IMR-90 (cell line): ENCODE measurements at regions not wholly inside any gene's neighbourhood (a gene's known extent, or its start where the extent isn't known, plus 50 kb on each side); places are given as distances from the start of the nearest gene placed in this dataset.

Experiments
- BHLHE40 ChIP-seq: fragments of 150-350 bp; IDR thresholded peaks from 2 replicates; pipeline ENCODE4 v1.6.1; 2016; ENCODE audit warnings: mild to moderate bottlenecking, low read depth, low read length
- CEBPB ChIP-seq: IDR thresholded peaks from 2 replicates; pipeline ENCODE4 v1.6.1; 2012; ENCODE audit warnings: low read depth, low read length, improper control_type of control experiment
- CHD1 ChIP-seq: IDR thresholded peaks from 2 replicates; pipeline ENCODE4 v1.6.1; 2012; ENCODE audit warnings: low read depth, low read length, improper control_type of control experiment
- ELK1 ChIP-seq: fragments of 150-350 bp; IDR thresholded peaks from 2 replicates; pipeline ENCODE4 v1.6.1; 2016; ENCODE audit warnings: low read depth, mild to moderate bottlenecking, low read length, moderate library complexity, borderline replicate concordance
- FOS ChIP-seq: fragments of 150-350 bp; IDR thresholded peaks from 2 replicates; pipeline ENCODE4 v1.6.1; 2016; ENCODE audit warnings: low read depth, low read length
- MXI1 ChIP-seq: IDR thresholded peaks from 2 replicates; pipeline ENCODE4 v1.6.1; 2012; ENCODE audit warnings: low read depth, mild to moderate bottlenecking, low read length, moderate library complexity, borderline replicate concordance
- POLR2A ChIP-seq: IDR thresholded peaks from 2 replicates; pipeline ENCODE4 v1.6.1; 2012; ENCODE audit warnings: mild to moderate bottlenecking, low read depth, low read length
- RAD21 ChIP-seq: IDR thresholded peaks from 2 replicates; pipeline ENCODE4 v1.6.1; 2012; ENCODE audit warnings: low read length, improper control_type of control experiment
- RCOR1 ChIP-seq: IDR thresholded peaks from 2 replicates; pipeline ENCODE4 v1.6.1; 2012; ENCODE audit warnings: mild to moderate bottlenecking, low read length, improper control_type of control experiment; ENCODE audit not compliant: insufficient replicate concordance
- RFX5 ChIP-seq: IDR thresholded peaks from 2 replicates; pipeline ENCODE4 v1.8.0; 2012; ENCODE audit warnings: low read depth, mild to moderate bottlenecking, low read length, moderate library complexity
- SMC3 ChIP-seq: fragments of 150-350 bp; IDR thresholded peaks from 2 replicates; pipeline ENCODE4 v1.6.1; 2016; ENCODE audit warnings: low read depth, mild to moderate bottlenecking, antibody characterized with exemption, low read length, moderate library complexity
- USF2 ChIP-seq: fragments of 150-350 bp; IDR thresholded peaks from 2 replicates; pipeline ENCODE4 v1.6.1; 2017; ENCODE audit warnings: mild to moderate bottlenecking, antibody characterized with exemption, low read length, low read depth
- TF ChIP-seq, protein P1 (sequence below): conservative IDR thresholded peaks from 2 replicates; pipeline ENCODE4 v1.5.1; 2012; ENCODE audit warnings: mild to moderate bottlenecking, low read depth, low read length, improper control_type of control experiment

- TF ChIP-seq, protein P1, sequence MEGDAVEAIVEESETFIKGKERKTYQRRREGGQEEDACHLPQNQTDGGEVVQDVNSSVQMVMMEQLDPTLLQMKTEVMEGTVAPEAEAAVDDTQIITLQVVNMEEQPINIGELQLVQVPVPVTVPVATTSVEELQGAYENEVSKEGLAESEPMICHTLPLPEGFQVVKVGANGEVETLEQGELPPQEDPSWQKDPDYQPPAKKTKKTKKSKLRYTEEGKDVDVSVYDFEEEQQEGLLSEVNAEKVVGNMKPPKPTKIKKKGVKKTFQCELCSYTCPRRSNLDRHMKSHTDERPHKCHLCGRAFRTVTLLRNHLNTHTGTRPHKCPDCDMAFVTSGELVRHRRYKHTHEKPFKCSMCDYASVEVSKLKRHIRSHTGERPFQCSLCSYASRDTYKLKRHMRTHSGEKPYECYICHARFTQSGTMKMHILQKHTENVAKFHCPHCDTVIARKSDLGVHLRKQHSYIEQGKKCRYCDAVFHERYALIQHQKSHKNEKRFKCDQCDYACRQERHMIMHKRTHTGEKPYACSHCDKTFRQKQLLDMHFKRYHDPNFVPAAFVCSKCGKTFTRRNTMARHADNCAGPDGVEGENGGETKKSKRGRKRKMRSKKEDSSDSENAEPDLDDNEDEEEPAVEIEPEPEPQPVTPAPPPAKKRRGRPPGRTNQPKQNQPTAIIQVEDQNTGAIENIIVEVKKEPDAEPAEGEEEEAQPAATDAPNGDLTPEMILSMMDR: no peak
- TF ChIP-seq POLR2A (no peak), FOS (no peak), SMC3 (no peak), CHD1 (no peak), CEBPB (no peak), BHLHE40 (no peak), MXI1 (no peak), USF2 (no peak), RFX5 (no peak), RAD21 (no peak), RCOR1 (no peak), ELK1 (no peak)
These were observed 666.5 kb downstream of the GBE1 start for GRCh38 chr3:81094986-81095385.
